Pancreas (tissue), 10 donors: ENCODE measurements at regions not wholly inside any gene's neighbourhood (a gene's known extent, or its start where the extent isn't known, plus 50 kb on each side); places are given as distances from the start of the nearest gene placed in this dataset.
"Not testable (repeated sequence)": the region's sequence is repeated elsewhere in the genome, so short reads cannot be mapped to it uniquely, and the experiment has no call there.

Source experiments
- ATAC-seq, 4 donors: fragments of 200-7000 bp; cut with Tn5 transposase; one replicate each; pipeline versions ENCODE4 v1.8.0 to v1.9.1; 2020; ENCODE audit warnings: mild to moderate bottlenecking in 4 of 4, moderate library complexity in 4 of 4
- DNase-seq, 6 donors: peaks; one replicate each; pipeline ENCODE4 v3.0.0-alpha.2; 2020
- FAIRE-seq: peaks from 2 replicates; lab custom pipeline; 2012; peaks lifted over from hg19 to GRCh38; lab: Jason Lieb, UNC
- H3K27ac ChIP-seq, 4 donors: fragments of 200-600 bp; sonication (generic); 1 replicate in 3 of 4; 2 replicates in 1 of 4; pipeline versions ENCODE4 v1.5.0 to v1.8.0; 2020
- H3K27me3 ChIP-seq, 4 donors: fragments of 200-600 bp; one replicate each; pipeline ENCODE4 v1.8.0; 2021
- H3K36me3 ChIP-seq, 3 donors: fragments of 200-600 bp; sonication (generic) in 1 of 3; one replicate each; pipeline versions ENCODE4 v1.5.0 to v1.8.0; 2020 to 2021
- H3K4me1 ChIP-seq, 3 donors: fragments of 200-600 bp; one replicate each; pipeline ENCODE4 v1.8.0; 2021
- H3K4me3 ChIP-seq, 4 donors: fragments of 200-600 bp; sonication (generic) in 2 of 4; one replicate each; pipeline versions ENCODE4 v1.5.0 to v1.8.0; 2020 to 2021
- H3K9me3 ChIP-seq, 4 donors: fragments of 200-600 bp; one replicate each; pipeline ENCODE4 v1.8.0; 2021
- CTCF ChIP-seq, 4 donors: fragments of 200-600 bp; sonication (generic) in 3 of 4; IDR thresholded peaks; one replicate each; pipeline versions ENCODE4 v1.5.0 to v1.8.0; 2021; ENCODE audit warnings: antibody characterized with exemption in 4 of 4
- WGBS, 2 donors: extraction: QIAGEN DNeasy Blood & Tissue Kit; methylation state at CpG; one replicate each; pipeline ENCODE4 v1.1.7; 2013; 5-methylcytosine and 5-hydroxymethylcytosine counted together
- intact Hi-C, 3 donors: fragments of 100-400 bp; cut with DNase I; formaldehyde crosslinking; loops; one replicate each; pipeline versions ENCODE4 v1.11.1 to v1.14.2; 2022
- donor health status: healthy with polysubstance abuse.
- donor health status: DM: no; HTN: no; CAD: no; lungs with moderate emphysema.
- donor health status: DM: no; HTN: no; CAD: no.
- donor health status: control.
- donor health status: control.
- donor health status: Bipolar disorder and iron deficiency.
- donor health status: DM: yes; HTN: yes; CAD: no.
- donor health status: DM: no; HTN: no; CAD: no.
- donor health status: DM: no; HTN: no; CAD: no.
- donor health status: DM: yes; HTN: yes; CAD: no.

DNA sequence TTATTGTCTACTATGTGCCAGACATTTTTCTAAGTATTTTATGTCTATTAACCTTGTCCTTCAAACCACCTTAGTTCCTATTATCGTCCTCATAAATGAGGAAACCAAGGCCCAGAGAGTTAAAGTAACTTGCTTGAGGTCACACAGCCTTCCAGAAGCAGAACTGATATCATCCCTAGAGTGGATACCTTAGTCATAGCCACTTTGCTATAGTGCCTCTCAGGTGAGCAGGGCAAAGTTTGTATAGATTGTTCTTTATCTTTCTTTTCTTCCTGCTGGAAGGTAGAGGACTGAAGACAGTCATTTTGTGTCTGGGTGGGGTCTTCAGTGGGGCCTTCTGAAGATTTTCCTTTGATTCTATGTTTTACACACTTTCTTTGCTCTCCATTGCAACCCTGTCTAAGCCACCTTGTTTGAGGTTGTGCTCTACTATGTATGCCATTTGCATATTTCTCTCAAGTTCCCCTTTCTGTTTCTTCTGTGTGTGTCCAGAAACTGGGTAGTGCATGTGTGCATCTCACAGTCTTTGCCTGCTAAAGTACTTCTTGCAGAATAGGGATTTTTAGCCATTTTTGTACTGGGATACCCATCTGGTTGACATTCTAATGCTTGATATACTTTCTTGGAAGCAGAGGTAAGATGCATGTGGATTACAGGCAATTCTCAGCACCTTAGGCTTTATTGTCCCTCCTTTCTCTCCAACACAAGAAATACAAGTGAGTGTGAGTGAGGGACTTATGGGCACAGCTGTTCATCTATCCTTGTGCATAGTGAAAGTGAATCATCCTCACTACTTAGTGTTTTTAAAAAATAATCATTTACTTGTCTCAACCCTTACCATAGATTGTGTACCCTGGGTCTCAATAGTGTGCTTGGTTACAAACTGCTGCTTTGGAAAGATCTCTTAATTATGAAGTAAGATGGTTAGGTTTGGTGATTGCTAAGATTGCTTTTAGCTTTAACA lies 207.6 kb upstream of the HMCN1 start:
- ATAC-seq (peak in 1 of 4 donors; percentile 37), FAIRE-seq (no peak), DNase-seq (no peak)
- Histone ChIP-seq H3K9me3 (no peaks in the 10 kb centered on the region), H3K36me3 (no peaks in the 10 kb centered on the region), H3K4me3 (no peak overlapping the region), H3K27me3 (no peaks in the 10 kb centered on the region), H3K4me1 (peaks cover 0 to 4% (median 0%) of the 10 kb centered on the region in 3 donors), H3K27ac (no peak overlapping the region)
- intact Hi-C loops = no loop called here
- 76 to 86% methylated on average over 1 of the region's 1 CpG for WGBS, 2 donors
- TF ChIP-seq CTCF (IDR thresholded peaks at IDR 0.05) = no peak

- no peak for ATAC-seq
- H3K27me3 ChIP-seq = no peaks in the 10 kb centered on the region
- 65 to 70% methylated on average over 2 of the region's 2 CpGs for WGBS, 2 donors
These were observed 203.3 kb upstream of the IVNS1ABP start for GRCh38 chr1:185520188-185520920.

DNA sequence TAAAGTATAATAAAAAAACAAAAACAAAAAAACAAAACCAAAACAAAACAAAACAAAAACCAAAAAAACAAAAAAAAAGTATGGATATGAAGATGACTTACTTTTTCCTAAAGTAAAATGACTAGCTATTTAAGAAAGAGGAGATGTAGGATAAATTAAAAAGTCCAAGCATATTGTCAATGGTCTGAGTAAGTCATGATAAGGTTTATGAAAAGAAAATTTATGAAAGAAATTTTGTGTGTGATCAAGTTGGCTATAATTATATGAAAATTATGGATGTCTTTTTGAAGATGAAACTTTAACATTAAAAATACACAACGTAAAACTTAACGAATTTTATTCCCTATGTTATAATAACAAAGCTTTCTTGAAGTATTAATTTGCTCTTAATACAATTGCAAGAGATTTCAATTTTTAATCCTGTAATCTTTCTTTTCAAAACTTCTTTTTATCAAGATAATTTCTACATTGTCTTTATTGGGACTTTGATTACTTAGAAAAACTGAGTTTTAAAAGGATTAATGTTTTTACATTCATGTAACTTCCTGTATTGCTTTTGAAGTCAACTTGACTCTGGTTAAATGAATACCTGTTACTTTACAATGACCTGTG lies 200.9 kb upstream of the IVNS1ABP start:
- Histone ChIP-seq H3K27ac (no peak overlapping the region), H3K36me3 (no peaks in the 10 kb centered on the region), H3K4me3 (no peak overlapping the region), H3K9me3 (no peaks in the 10 kb centered on the region), H3K4me1 (no peaks in the 10 kb centered on the region), H3K27me3 (no peaks in the 10 kb centered on the region)
- FAIRE-seq (no peak), DNase-seq (no peak), ATAC-seq (no peak)
- intact Hi-C loops = no loop called here
- no peak for TF ChIP-seq CTCF (IDR thresholded peaks at IDR 0.05)
- WGBS, 2 donors = 50 to 56% methylated on average over 2 of the region's 2 CpGs

More at GRCh38 chr1:185520188-185520920, 203.3 kb upstream of the IVNS1ABP start:
- TF ChIP-seq CTCF (IDR thresholded peaks at IDR 0.05) = no peak
- H3K27ac ChIP-seq = no peak overlapping the region
- DNase-seq (no peak), FAIRE-seq (no peak)
- H3K4me3 ChIP-seq = no peak overlapping the region
- no peaks in the 10 kb centered on the region for H3K36me3 ChIP-seq
- intact Hi-C loops = no loop called here
- no peaks in the 10 kb centered on the region for H3K4me1 ChIP-seq
- no peaks in the 10 kb centered on the region for H3K9me3 ChIP-seq

- DNase-seq, H3K4me3 ChIP-seq, H3K9me3 ChIP-seq, H3K27me3 ChIP-seq, H3K4me1 ChIP-seq, intact Hi-C loops, H3K27ac ChIP-seq, H3K36me3 ChIP-seq, FAIRE-seq, ATAC-seq: not testable (repeated sequence)
- WGBS, 2 donors = 76 to 84% methylated on average over 2 of the region's 2 CpGs
These were observed 200.3 kb upstream of the IVNS1ABP start for GRCh38 chr1:185517301-185517700.

DNA sequence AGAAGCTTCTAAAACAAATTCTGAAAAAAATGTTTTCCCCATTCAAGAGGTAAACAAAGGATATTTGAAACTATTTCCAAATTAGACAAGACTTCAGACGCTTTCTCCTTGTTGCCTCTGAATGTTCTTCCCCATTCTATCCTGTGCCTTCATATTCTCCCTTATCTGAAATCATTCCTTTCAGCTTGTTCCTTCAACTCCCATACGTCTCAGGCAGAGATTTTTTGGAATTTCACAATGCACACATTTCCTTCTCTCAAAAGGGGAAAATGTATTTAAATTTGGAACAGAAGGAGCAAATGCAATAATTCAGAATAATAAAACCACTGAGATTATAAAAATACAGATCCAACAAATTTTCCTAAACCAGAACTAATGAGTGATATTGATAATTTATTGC lies 198.7 kb upstream of the IVNS1ABP start:
- no peaks in the 10 kb centered on the region for H3K4me1 ChIP-seq
- intact Hi-C loops = no loop called here
- no peak for TF ChIP-seq CTCF (IDR thresholded peaks at IDR 0.05)
- no peaks in the 10 kb centered on the region for H3K9me3 ChIP-seq
- H3K4me3 ChIP-seq = no peak overlapping the region
- no peak for FAIRE-seq
- no peak for ATAC-seq
- DNase-seq = no peak
- WGBS, 2 donors = 91 to 94% methylated on average over 2 of the region's 2 CpGs
- H3K27me3 ChIP-seq = no peaks in the 10 kb centered on the region
- no peak overlapping the region for H3K27ac ChIP-seq
- H3K36me3 ChIP-seq = no peaks in the 10 kb centered on the region
